ENCODE measurements at regions not wholly inside any gene's neighbourhood (a gene's known extent, or its start where the extent isn't known, plus 50 kb on each side); places are given as distances from the start of the nearest gene placed in this dataset.

GRCh38 chr18:79603321-79604204, 76.0 kb upstream of the CTDP1 start:
- TF ChIP-seq POLR2A (IDR thresholded peaks at IDR 0.05) (no peak), CTCF (IDR thresholded peaks at IDR 0.05) (no peak), EP300 (IDR thresholded peaks at IDR 0.05) (no peak)

Data from ovary (tissue), 3 donors.